Right lobe of liver (tissue), 4 donors: ENCODE measurements at regions not wholly inside any gene's neighbourhood (a gene's known extent, or its start where the extent isn't known, plus 50 kb on each side); places are given as distances from the start of the nearest gene placed in this dataset.

ENCODE experiments used
- POLR2A ChIP-seq: fragments of 450-650 bp; IDR thresholded peaks from one replicate; pipeline ENCODE4 v1.6.1; 2017; ENCODE audit warnings: antibody characterized with exemption, mild to moderate bottlenecking
- TF ChIP-seq, protein P1 (sequence below), 4 donors: fragments of 200-600 bp in 3 of 4; fragments of 450-650 bp in 1 of 4; IDR thresholded peaks; one replicate each; pipeline versions ENCODE4 v1.5.1 to v1.8.0; 2016 to 2022; ENCODE audit warnings: antibody characterized with exemption in 4 of 4, mild to moderate bottlenecking in 2 of 4
- donor health status: DM: no; HTN: no; CAD: no.
- donor health status: DM: no; HTN: no; CAD: no.
- donor health status: DM: no; HTN: yes; CAD: no.

DNA sequence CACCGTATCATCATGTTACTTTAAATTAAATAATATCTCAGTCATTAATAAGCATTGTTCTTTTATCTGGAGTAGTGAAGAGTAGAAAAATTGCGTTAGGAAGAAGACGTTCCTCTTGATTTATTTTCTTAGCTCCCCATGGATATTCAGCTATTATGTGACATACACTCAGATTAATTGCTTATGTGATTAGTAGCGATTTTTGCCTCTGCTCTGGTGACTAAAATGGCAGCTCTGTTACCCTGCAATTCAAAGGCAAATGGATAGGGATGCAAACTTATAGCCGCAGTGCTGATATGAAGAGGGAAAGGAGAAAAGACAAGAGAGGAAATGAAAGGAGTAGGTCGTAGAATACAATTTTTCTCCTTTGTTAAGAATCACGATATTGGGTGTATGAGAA is 188.4 kb upstream of the MALRD1 start:
- TF ChIP-seq, protein P1, sequence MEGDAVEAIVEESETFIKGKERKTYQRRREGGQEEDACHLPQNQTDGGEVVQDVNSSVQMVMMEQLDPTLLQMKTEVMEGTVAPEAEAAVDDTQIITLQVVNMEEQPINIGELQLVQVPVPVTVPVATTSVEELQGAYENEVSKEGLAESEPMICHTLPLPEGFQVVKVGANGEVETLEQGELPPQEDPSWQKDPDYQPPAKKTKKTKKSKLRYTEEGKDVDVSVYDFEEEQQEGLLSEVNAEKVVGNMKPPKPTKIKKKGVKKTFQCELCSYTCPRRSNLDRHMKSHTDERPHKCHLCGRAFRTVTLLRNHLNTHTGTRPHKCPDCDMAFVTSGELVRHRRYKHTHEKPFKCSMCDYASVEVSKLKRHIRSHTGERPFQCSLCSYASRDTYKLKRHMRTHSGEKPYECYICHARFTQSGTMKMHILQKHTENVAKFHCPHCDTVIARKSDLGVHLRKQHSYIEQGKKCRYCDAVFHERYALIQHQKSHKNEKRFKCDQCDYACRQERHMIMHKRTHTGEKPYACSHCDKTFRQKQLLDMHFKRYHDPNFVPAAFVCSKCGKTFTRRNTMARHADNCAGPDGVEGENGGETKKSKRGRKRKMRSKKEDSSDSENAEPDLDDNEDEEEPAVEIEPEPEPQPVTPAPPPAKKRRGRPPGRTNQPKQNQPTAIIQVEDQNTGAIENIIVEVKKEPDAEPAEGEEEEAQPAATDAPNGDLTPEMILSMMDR (IDR thresholded peaks at IDR 0.05): no peak
- no peak for TF ChIP-seq POLR2A
